GM18873 (cell line): ENCODE measurements at regions not wholly inside any gene's neighbourhood (a gene's known extent, or its start where the extent isn't known, plus 50 kb on each side); places are given as distances from the start of the nearest gene placed in this dataset.
"Not testable (repeated sequence)": the region's sequence is repeated elsewhere in the genome, so short reads cannot be mapped to it uniquely, and the experiment has no call there.

Experiments
- ATAC-seq: cut with Tn5 transposase; IDR thresholded peaks from one replicate; pipeline ENCODE4 v1.9.1; 2021; ENCODE audit warnings: mild to moderate bottlenecking, moderate library complexity, moderate number of reproducible peaks; ENCODE audit not compliant: unreplicated experiment, low FRiP score

DNA sequence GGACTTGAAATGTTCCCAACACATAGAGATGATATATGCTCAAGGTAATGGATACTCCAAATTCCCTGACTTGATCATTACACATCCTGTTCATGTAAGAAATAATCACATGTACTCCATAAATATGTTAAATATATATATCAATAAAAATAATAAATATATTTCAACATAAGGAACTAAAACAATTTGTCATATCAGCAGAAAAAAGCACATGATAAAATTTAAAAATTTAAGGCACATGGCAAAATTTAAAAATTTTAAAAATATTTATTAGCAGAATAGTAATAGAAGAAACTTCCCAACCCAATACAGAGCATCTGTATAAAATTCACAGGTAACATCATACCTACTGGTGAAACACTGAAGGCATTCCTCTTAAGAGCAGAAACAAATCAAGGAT is 109.6 kb upstream of the KYNU start:
- no peak for ATAC-seq

DNA sequence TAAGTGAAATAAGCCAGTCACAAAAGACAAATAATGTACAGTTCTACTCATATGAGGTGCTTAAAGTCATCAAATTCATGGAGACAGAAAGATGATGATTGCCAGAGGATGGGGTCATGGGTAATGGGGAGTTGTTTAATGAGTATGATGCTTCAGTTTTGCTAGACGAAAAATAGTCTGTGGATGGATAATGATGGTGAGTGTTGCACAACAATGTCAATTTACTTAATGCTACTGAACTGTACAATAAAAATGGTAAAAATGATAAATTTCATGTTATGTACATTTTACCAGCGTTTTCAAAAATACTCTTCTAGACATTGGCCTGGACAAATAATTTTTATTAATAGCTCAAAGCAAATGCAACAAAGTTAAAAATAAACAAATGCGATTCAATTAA is 118.5 kb upstream of the KYNU start:
- ATAC-seq, result no peak

DNA sequence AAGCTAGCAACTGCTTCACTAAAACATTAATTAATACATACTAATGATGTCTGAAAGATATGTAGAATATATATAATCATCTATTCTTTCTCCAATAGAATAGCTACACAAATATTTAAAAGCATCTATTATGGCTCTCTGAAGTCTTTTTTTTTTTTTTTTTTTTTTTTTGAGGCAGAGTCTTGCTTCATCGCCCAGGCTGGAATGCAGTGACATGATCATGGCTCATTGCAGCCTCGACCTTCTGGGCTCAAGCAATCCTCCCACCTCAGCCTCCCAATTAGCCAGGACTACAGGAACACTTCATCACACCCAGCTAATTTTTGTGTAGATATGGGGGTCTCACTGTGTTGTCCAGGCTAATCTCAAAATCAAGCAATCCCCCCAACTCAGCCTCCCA is 120.4 kb upstream of the KYNU start:
- ATAC-seq, result no peak

DNA sequence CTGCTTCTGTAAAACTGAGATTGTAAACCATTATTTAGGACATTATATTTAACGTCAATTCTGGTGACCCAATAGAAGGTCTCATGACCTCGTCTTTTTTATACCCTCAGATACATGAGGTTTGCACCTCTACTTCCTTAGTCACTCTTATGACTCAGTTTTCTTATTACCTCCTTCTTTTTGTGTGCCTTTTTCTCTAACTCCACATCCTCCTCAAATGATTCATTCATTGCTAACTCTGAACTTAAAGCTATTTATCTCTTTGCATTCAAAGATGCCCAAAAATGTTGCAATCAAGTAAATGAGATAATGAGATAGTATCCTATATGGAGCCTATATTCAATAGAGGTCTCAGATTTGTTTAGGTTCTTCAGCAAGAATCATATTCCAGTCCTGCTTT is 121.0 kb upstream of the KYNU start:
- no peak for ATAC-seq

DNA sequence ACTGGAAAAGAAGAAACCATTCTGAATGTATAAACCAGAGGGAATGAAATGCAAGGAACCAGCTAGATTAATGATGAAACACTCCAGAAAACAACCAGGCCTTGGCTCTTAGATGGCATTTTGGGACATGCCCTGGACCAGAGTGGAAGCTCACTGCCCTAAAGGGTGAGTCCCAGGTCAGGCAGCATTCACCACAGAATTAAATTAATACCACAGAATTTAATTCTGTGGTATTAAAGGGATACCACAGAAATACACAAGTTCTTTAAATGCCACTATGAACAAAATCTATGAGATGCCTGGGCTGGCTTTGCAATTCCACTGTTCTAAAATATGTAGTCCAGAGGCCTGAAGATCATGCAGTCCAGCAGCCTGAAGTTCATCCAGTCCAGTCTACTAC is 122.3 kb upstream of the KYNU start:
- ATAC-seq, result no peak

DNA sequence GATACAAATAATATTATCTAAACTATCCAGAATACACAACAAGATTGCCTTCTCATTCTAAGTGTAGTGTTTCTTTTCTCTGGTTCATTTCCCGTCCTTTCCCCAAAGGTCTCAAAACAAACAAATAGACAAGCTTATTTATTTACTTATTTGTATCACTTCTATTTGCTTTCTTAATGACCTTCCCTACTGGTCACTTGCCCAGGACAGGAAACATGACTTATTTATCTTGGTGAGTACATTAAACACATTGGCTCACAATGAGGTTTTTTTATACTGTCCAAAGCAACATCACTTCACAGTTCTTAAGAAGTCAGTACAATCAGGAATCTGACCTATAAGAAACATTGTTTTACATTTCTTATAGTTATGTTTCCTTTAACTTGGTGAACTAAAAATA is 123.3 kb upstream of the KYNU start:
- no peak for ATAC-seq

DNA sequence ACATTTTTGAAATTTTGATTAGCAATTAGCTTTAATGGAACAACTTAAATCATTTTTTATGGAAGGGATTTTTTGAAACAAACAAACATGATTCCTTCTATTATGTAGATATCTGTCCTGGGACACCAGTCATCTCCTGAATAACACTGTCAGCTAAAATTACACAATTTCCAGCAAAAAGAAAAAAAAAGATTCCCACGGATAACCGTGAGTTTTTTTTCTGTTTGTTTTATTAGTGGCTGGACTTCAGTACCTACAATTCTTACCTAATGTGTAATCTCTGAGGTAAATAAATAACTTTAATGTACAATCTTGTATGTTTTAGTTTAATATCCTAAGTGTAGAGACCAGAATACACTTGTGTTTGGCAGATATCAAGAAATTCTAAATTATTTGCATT is 126.6 kb upstream of the KYNU start:
- ATAC-seq, result no peak

DNA sequence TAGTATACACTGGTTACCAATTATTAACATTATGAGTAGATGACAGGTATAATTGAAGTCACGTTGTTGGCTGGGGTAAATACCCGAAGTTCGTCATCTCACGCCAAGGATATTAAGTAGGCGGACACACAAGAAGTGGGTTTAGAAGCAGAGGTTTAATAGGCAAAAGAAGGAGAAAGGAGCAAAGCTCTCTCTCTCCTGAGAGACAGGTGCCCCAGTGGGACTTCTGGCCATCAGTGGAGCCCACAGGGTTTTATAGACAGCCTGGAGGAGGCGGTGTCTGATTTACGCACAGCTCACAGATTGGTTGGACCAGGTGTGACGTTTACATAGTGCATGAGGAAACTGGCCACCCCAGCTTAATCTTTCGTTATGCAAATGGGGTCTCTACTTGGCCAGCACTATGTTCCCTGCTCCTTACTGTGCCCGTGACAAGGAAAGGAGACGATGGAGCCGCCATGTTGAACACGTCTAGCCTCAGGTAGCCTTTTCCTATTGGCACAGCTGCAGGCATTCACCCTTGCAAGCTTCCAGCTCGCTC is 128.8 kb upstream of the KYNU start:
- ATAC-seq, result no peak

DNA sequence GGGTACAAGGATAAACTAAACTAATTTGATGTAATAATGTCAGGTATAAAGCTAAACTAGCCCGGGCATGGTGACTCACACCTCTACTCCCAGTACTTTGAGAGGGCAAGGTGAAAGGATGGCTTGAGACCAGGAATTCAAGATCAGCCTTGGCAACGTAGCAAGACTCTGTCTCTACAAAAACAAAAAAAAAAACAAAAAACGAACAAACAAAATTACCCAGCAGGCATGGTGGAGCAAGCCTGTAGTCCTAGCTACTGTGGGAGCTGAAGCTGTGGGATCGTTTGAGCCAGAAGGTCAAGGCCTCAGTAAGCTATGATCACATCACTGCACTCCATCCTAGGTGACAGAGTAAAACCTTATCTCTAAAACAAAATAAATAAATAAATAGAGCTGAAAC is 131.8 kb upstream of the KYNU start:
- no peak for ATAC-seq

DNA sequence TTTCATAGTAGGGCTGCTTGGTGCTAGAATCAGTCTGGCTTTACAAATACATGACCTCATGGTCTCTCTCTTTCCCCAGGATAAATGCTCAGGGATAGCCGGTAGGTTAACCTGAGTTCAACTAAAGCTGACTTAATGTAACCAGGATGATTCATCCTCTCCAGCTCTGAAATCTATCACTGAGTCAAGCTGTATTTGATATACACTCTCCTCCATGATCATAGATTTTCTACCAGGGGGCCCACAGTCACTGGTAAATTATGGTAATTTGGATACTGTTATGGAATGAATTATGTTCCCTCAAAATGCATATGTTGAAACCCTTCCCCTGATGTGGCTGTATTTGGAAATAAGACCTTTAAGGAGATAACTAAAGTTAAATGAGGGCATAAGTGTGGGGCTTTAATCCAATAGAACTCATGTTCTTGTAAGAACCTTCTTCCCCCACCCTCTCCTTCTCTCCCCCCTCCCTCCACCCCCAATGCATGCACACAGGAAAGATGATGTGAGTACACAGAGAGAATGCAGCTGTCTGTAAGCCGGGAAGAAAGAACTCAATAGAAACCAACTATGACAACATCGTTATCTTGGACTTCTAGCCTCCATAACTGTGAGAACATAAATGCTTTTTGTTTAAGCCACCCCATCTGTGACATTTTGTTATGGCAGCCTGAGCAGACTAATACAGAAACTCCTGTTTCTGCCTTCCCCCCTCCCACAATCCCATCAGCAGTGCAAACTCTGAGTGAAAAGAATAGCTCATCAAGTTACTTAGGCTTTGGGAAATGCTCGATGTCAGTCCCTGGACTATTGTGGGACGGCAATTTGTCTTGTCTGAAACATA is 134.9 kb upstream of the KYNU start:
- ATAC-seq, result no peak

DNA sequence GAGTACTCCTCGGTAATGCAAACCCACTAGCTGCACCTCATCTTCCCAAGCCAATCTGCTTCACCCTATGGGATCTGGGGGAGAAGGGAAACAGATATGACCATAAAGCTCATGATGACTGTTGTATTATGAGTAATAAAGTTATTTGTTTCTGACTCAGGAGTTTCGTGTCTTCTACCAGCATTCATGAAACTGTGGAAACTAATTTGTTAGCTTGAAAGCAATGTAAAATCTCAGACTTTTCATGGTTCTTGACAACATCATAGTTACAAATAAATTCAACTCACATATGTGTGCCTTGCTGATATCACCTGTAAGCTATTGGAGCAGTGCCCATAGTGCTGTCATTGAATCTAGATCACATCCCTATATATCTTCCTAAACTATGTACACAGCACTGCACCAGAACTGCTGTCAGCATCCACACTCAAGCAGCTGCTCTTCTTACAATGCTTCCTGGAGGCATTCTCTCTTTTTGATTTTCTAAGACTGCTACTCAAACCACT is 135.6 kb upstream of the KYNU start:
- peak; percentile 81 for ATAC-seq

DNA sequence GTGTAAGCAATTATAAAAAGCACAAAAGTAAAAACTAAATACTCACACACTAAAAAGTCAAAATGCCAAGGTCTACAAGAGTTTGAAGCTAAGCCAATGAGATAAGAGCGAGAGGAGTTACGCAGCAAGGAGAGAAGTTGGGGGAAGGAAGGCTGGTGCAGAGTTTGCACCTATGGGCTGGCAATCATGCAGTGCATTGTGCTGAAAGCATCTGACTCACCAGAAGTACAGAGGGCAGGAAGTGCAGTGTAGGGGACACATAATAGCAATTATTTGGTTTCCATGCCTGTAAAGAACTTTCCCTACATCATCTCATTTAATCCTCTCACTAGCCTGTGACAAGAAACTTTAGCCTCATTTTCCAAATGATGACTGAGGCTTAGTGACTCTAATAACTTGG is 142.7 kb upstream of the KYNU start:
- ATAC-seq, result no peak

DNA sequence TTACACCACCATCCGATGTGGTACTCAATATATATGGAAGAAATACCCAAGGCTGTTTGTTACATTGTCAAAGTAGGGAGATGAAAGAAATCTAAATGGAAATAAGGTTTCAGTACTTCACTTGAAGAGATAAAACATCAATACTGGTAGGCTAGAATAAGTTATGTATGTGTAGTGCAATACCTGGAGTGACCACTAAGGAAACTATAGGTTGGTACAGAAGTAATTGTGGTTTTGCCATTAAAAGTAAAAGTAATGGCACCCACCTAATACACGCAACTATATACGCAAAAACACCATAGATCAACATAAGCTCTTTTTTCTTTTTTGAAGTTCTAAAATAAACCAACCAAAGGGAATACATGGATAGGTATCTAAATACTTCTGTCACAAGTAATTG is 143.2 kb upstream of the KYNU start:
- ATAC-seq, result no peak

DNA sequence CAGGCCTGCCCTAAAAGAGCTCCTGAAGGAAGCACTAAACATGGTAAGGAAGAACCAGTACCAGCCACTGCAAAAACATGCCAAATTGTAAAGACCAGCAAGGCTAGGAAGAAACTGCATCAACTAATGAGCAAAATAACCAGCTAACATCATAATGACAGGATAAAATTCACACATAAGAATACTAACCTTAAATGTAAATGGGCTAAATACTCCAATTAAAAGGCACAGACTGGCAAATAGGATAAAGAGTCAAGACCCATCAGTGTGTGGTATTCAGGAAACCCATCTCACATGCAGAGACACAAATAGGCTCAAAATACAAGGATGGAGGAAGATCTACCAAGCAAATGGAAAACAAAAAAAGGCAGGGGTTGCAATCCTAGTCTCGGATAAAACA is 147.7 kb upstream of the KYNU start:
- not testable (repeated sequence) for ATAC-seq

DNA sequence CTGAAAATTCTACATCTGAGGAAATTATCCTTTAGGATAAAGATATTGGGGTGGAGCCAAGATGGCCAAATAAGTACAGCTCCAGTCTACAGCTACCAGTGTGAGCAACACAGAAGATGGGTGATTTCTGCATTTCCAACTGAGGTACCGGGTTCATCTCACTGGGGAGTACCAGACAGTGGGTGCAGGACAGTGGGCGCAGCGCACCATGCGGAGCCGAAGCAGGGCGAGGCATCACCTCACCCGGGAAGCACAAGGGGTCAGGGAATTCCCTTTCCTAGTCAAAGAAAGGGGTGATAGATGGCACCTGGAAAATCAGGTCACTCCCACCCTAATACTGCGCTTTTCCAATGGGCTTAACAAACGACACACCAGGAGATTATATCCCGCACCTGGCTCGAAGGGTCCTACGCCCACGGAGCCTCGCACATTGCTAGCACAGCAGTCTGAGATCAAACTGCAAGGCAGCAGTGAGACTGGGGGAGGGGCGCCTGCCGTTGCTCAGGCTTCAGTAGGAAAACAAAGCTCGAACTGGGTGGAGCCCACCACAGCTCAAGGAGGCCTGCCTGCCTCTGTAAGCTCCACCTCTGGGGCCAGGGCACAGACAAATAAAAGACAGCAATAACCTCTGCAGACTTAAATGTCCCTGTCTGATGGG is 149.5 kb upstream of the KYNU start:
- not testable (repeated sequence) for ATAC-seq

DNA sequence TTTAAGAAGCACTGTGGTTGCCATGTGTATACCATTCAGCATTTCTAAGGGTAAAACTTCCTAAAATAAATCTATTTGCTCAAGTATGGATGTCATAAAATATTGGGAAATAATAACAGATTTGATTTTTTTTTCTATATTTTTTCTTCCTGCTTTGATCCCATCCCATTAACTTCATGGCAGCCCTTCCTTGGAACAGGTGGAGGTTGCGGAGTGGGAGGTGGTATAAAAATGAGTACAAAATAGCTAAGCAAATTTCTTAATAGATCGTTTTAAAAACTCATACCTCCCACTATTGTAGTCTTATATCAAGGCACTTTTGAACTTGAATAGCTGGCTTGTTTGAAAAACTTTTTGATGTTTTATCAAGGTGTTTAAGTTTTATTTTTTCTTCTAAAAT is 152.1 kb upstream of the KYNU start:
- ATAC-seq, result no peak

DNA sequence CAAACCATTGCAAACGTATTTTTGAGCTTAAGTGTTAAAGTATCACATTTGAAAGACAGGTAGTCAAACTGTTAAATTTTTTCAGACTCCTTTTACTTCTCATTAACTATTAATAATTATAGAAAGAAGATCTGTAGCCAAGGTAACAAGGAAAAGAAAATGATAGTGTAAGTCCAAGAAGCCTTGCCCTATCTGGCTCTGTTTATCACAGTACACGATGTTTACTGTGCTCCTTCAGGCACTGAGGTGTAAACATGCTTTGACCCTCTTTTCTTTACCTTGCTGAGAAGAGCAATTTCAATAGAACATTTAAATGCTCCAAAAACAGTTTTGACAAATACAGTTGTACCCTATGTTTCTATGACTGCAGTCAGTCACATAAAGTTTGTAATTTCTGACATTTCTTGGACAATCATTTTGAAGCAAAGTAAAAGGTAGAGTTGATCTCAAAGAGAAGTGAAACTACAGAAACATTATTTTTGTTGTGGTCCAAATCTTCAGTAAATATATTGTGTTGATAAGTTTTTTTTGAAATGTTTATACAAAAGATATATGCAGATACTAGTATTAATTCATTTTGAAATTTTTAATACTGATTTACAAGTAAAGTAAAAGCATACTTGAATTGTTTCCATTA is 152.6 kb upstream of the KYNU start:
- no peak for ATAC-seq

DNA sequence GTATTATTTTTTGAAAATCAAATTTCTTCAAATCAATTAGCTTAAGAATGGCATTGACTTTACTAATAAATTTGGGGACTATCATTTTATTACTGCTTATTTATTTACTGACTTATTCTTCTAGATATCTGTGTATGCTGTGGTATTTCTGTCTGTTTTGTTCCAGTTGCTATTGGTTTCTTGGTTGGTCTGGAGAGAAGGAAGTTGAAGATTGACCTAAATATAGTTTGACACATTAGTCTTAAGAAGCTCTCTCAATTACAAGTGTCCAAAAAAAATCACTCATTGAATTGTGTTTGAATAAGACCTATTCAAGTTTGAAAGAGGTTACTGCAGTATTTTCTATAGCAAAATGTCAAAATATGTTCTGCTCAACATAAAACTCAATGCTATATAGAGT is 153.3 kb upstream of the KYNU start:
- no peak for ATAC-seq

DNA sequence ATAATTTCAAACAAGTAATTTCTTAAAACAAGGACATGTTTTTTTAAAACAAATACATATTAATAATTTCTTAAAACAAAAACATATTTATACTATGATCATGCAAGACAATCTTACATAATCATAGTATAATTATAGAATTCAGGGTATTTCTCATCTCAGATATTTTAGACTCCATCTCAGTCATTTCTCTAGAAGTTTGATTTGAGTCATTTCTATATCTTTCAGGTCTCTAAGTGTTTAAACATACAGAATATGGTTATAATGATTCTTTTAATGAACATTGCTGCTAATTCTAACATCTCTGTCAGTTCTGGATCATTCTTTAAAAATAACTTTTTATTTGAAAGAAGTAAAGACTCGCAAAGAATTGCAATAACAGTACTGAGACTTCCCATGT is 154.2 kb upstream of the KYNU start:
- no peak for ATAC-seq

DNA sequence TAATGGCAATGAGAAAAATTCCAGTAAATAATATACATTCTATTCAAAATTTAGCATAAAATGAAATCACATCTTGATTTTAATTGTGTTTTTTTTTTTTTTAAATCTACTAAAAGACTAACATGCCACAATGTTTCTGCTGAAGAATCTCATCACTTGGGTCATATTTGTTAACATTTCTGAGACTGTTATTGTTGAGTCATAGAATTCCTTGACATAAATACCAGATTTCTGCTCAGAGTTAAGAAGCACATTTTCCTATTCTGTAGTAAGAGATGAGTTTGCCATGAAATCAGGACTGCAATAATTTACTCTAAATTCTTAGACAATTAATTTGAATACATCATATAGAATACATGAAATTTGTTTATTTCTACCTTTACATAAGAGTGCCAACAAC is 154.9 kb upstream of the KYNU start:
- no peak for ATAC-seq

DNA sequence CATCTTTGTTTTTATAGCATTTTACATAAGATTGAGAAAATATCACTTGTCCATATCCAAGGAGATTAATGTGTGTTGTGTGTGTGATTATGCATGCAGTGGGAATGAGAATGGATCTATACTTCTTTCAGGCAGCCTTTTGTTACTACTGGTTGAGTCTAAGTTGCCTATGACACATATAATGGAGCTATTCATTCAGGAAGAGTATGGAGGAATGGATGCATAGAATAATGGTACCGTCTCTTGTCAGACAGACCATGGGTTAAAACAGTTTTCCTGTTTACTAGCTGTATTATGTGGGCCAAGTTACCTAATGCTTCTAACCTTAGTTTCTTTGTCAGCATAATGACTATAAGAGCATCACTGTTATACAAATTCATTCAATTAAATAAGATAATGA is 155.4 kb upstream of the KYNU start:
- ATAC-seq, result no peak
